ENCODE measurements at regions not wholly inside any gene's neighbourhood (a gene's known extent, or its start where the extent isn't known, plus 50 kb on each side); places are given as distances from the start of the nearest gene placed in this dataset.

GRCh38 chr4:82071951-82072350, 301.8 kb downstream of the HNRNPD start:
- TF ChIP-seq POLR2AphosphoS5 (IDR thresholded peaks at IDR 0.05) (no peak), POLR2A (IDR thresholded peaks at IDR 0.05) (no peak), CTCF (IDR thresholded peaks at IDR 0.05) (no peak)

All from transverse colon (tissue), 4 donors.